NCI-H69 (cell line): ENCODE measurements at regions not wholly inside any gene's neighbourhood (a gene's known extent, or its start where the extent isn't known, plus 50 kb on each side); places are given as distances from the start of the nearest gene placed in this dataset.

Source experiments
- DNase-seq: peaks from one replicate; lab custom pipeline; 2025; lab: John Stamatoyannopoulos, UW

GRCh38 chr20:11826334-11826733, 91.4 kb upstream of the BTBD3 start:
- DNase-seq = no peak

DNA sequence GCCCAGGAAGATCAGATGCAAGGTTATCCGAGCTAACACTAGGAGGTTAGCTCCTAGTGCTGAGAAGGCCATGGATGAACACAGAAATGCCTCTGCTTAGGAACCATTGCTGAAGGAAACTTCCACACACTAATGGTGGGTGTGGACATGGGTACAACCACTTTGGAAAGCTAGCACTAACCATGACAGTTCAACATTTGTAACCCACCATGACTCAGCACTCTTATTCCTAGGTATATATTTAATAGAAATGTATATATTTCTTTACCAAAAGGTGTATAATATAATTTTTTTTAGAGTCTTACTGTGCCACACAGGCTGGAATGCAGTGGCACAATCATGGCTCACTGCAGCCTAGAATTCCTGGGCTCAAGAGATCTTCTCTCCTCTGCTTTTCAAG, 85.3 kb upstream of the BTBD3 start:
- no peak for DNase-seq

GRCh38 chr20:11832851-11833250, 84.8 kb upstream of the BTBD3 start:
- DNase-seq = no peak

- DNase-seq = no peak
Measured at GRCh38 chr20:11833825-11834224, 83.9 kb upstream of the BTBD3 start.

DNA sequence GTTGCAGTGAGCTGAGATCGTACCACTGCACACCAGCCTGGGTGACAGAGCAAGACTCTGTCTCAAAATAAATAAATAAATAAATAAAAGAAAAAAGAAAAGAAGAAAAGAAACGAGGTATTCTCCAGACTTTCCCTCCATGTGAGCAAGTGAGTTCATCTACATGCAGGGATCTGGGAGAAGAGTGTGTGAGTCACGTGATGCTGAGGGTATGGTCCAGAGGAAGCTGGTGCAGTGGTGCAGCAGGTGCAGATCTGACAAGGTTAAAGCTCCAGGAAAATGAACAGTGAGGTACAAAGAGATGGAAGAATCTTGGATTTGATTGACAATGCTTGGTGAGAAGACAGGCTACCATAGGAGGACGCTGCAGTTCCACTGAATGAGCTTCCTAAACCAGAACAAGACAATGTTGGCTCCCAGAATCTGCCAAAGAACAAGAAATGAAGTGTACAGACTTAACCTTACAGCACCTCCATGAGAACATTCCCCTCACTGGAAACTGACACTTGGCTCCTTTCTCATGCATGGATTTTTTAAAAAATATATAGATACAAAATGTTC, 79.5 kb upstream of the BTBD3 start:
- no peak for DNase-seq

DNA sequence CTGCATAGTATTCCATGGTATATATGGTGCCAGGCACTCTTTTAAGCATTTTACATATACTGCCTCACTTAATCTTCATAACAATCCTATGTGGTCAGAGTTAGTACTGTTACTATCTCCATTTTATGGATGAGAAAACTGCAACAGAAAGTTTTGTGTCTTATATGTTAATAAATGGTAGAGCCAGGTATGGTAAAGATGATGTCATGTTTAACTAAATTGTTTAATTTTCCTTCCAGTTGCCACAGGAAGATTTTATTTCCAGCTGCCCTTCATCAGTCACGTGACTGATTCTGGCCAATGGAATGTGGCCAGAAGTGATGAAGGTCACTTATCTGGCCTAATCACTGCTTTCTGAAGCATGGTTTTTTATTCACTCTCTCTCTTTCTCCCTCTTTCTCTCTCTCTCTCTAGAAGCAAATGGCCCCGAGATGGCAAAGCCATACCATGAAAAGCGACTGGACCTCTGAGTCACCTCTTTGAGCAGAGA, 75.7 kb upstream of the BTBD3 start:
- no peak for DNase-seq

DNA sequence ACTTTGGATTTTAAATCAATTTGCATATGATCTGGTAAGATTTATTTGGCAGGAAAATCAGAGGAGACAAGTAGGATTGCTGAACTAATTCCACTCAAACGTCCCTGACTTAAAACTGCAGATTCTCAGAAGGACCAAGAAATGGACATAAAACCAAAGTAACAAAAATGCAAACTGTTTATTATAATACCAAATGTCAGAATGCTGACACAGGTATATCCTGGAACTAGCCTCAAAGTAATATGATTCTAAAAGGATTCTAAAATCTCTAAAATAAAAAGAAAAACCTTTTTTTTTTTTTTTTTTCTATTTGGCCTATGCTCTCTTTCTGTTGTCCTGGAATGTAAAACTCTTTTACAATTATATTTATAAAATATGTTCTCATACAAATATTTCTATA, 74.4 kb upstream of the BTBD3 start:
- DNase-seq = no peak

- DNase-seq = no peak
Measured at GRCh38 chr20:11844691-11845090, 73.0 kb upstream of the BTBD3 start.

- DNase-seq = no peak
Measured at GRCh38 chr20:11845340-11845739, 72.4 kb upstream of the BTBD3 start.

DNA sequence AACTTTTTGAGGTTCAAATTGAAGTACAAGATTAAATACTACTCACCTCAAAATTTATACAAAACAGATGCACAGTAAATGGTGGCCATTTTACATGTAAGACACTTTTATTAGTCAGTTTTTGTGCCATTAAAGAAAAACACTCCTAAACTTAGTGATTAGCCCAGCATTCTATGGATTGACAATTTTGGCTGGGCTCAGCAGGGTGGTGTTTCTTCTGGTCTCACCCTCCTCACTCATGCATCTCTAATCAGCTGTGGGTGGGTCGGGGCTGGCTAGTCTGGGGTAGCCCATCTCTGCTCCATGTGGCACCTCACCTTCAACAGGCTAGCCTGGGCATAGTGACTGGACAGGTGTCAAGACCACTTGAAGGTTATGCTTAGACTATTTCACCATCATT, 71.6 kb upstream of the BTBD3 start:
- DNase-seq = no peak

GRCh38 chr20:11847827-11848226, 69.9 kb upstream of the BTBD3 start:
- peak; percentile 95 for DNase-seq

- DNase-seq = peak; percentile 88
Measured at GRCh38 chr20:11849270-11849915, 68.3 kb upstream of the BTBD3 start.

GRCh38 chr20:11849976-11850670, 67.6 kb upstream of the BTBD3 start:
- peak; percentile 90 for DNase-seq

DNA sequence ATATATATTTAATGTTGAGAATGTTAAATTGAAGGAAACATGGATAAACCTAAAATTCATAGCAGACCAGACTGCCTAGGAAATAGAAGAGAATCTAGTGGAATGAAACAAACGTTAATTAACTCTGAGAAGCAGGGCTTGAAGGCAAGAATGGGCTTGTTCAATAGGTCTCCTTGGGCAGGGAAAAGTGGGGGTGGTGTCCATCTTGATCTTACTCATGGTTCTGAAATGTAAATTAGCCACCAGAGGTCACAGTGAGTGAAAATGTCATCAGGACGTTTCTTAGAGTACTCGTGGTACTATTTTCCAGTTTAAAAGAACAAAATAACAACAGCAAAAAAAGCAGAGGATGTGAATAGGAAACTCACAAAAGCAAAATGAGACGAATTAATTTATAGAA, 66.8 kb upstream of the BTBD3 start:
- peak; percentile 54 for DNase-seq

- peak; percentile 41 for DNase-seq
Measured at GRCh38 chr20:11851646-11852045, 66.0 kb upstream of the BTBD3 start.

DNA sequence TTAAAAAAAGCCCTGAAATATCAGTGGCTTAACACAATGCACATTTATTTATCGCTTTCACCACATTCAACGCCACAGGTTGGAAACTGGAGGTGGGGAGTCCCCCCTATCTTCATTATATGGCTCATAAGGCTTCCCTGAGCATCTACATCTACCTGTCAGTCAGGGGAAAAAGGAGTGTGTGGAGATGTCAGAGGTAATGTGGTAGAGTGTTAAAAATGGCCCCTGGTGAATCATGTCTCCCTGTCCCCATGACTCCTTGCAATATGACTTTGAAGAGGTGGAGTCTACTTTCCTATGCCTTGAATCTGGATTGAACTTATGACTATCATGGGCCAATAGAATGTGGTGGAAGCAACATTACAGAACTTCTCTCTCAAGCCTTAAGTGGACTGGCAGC, 65.5 kb upstream of the BTBD3 start:
- DNase-seq = no peak

- DNase-seq = no peak
Measured at GRCh38 chr20:11852811-11853210, 64.9 kb upstream of the BTBD3 start.

DNA sequence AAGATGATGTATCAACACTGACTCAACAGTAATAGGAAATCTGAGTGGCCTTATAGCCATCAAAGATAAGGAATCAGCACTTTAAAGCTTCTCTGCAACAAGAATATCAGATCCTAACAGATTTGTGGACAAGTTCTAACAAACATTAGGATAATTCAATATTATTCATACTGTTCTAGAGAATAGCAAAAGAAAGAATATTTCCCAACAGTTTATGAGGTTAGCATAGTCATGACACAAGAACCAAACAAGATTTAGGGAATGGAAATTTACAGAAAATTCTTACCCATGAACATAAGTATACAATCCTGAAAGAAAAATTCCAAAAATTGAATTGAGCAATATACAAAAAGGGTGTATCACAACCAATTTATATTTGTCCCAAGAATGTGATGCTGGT, 64.3 kb upstream of the BTBD3 start:
- no peak for DNase-seq

- no peak for DNase-seq
Measured at GRCh38 chr20:11861479-11861878, 56.2 kb upstream of the BTBD3 start.

- DNase-seq = no peak
Measured at GRCh38 chr20:11867291-11867919, 50.3 kb upstream of the BTBD3 start.
